ENCODE measurements at regions not wholly inside any gene's neighbourhood (a gene's known extent, or its start where the extent isn't known, plus 50 kb on each side); places are given as distances from the start of the nearest gene placed in this dataset.

GRCh38 chr18:43442571-43442970 lies 165.3 kb upstream of the SYT4 start:
- Histone ChIP-seq H3K9ac (ENCODE audit: insufficient read depth in 1 of 2, low read length in 2 of 2) (no peak overlapping the region), H3K9me3 (ENCODE audit: control insufficient read depth in 4 of 4, insufficient read depth in 3 of 4, low read length in 3 of 4) (peaks cover 0 to 10% (median 2%) of the 10 kb centered on the region in 4 donors), H3K4me3 (no peak overlapping the region), H3K27me3 (ENCODE audit: control insufficient read depth in 3 of 3, insufficient read depth in 3 of 3, low read length in 2 of 3) (no peaks in the 10 kb centered on the region), H3K36me3 (ENCODE audit: control insufficient read depth in 4 of 4, insufficient read depth in 4 of 4, low read length in 4 of 4) (no peaks in the 10 kb centered on the region), H3K4me1 (ENCODE audit: control insufficient read depth in 5 of 5, insufficient read depth in 5 of 5, low read length in 5 of 5) (no peaks in the 10 kb centered on the region), H3K27ac (ENCODE audit: low read depth in 1 of 2, low read length in 1 of 2) (no peak overlapping the region)
- DNase-seq (no peak), ATAC-seq (ENCODE audit: insufficient read depth, low FRiP score) (no peak)
- 70 to 85% methylated on average over 1 of the region's 1 CpG for WGBS, 2 donors
- TF ChIP-seq, protein P1, sequence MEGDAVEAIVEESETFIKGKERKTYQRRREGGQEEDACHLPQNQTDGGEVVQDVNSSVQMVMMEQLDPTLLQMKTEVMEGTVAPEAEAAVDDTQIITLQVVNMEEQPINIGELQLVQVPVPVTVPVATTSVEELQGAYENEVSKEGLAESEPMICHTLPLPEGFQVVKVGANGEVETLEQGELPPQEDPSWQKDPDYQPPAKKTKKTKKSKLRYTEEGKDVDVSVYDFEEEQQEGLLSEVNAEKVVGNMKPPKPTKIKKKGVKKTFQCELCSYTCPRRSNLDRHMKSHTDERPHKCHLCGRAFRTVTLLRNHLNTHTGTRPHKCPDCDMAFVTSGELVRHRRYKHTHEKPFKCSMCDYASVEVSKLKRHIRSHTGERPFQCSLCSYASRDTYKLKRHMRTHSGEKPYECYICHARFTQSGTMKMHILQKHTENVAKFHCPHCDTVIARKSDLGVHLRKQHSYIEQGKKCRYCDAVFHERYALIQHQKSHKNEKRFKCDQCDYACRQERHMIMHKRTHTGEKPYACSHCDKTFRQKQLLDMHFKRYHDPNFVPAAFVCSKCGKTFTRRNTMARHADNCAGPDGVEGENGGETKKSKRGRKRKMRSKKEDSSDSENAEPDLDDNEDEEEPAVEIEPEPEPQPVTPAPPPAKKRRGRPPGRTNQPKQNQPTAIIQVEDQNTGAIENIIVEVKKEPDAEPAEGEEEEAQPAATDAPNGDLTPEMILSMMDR (IDR thresholded peaks at IDR 0.05; ENCODE audit: control extremely low read depth, extremely low read depth): no peak

DNA sequence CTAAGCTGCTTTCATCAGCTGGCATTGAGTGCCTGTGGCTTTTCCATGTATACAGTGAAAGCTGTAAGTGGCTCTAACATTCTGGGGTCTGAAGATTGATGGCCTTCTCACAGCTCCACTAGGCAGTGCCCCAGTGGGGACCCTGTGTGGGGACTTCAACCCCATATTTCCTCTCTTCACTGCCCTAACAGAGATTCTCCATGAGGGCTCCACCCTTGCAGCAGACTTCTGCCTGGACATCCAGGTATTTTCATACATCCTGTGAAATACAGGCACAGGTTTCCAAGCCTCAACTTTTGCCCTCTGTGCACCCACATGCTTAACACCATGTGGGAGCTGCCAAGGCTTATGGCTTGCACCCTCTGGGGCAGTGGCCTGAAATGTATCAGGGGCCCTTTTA lies 188.2 kb upstream of the SYT4 start:
- Histone ChIP-seq H3K36me3 (ENCODE audit: control insufficient read depth in 4 of 4, insufficient read depth in 4 of 4, low read length in 4 of 4) (no peaks in the 10 kb centered on the region), H3K9me3 (ENCODE audit: control insufficient read depth in 4 of 4, insufficient read depth in 3 of 4, low read length in 3 of 4) (peaks cover 0 to 9% (median 3%) of the 10 kb centered on the region in 4 donors), H3K27ac (ENCODE audit: low read depth in 1 of 2, low read length in 1 of 2) (no peak overlapping the region), H3K4me3 (no peak overlapping the region), H3K27me3 (ENCODE audit: control insufficient read depth in 3 of 3, insufficient read depth in 3 of 3, low read length in 2 of 3) (no peaks in the 10 kb centered on the region), H3K9ac (ENCODE audit: insufficient read depth in 1 of 2, low read length in 2 of 2) (no peak overlapping the region), H3K4me1 (ENCODE audit: control insufficient read depth in 5 of 5, insufficient read depth in 5 of 5, low read length in 5 of 5) (no peaks in the 10 kb centered on the region)
- DNase-seq (no peak), ATAC-seq (ENCODE audit: insufficient read depth, low FRiP score) (no peak)
- TF ChIP-seq, protein P1 (IDR thresholded peaks at IDR 0.05; ENCODE audit: control extremely low read depth, extremely low read depth): no peak

DNA sequence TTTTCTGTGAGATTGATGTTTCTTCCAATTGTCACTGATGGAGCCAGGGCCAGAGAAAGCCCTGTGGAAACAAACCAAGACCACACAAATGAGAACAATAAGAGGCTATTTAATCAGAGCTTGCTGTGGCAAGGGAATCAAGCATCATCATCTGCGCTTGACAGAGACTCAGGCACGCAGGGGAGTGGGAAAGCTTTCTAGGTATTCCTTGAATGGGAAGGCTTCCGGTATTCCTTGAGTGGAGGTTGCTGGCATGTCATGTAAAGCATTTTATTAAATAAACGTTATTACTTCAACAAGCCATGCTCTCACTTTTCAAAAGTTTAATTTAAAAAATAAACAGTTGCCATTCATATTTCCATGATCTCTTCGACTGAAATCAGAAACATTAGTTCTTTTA lies 194.6 kb upstream of the SYT4 start:
- H3K27ac ChIP-seq (ENCODE audit: low read depth in 1 of 2, low read length in 1 of 2): no peak overlapping the region
- 64 to 82% methylated on average over 5 of the region's 5 CpGs for WGBS, 2 donors
- no peak overlapping the region for H3K9ac ChIP-seq (ENCODE audit: insufficient read depth in 1 of 2, low read length in 2 of 2)
- no peaks in the 10 kb centered on the region for H3K36me3 ChIP-seq (ENCODE audit: control insufficient read depth in 4 of 4, insufficient read depth in 4 of 4, low read length in 4 of 4)
- no peak overlapping the region for H3K4me3 ChIP-seq
- H3K27me3 ChIP-seq (ENCODE audit: control insufficient read depth in 3 of 3, insufficient read depth in 3 of 3, low read length in 2 of 3): peaks cover 0 to 2% (median 0%) of the 10 kb centered on the region in 3 donors
- H3K4me1 ChIP-seq (ENCODE audit: control insufficient read depth in 5 of 5, insufficient read depth in 5 of 5, low read length in 5 of 5): no peaks in the 10 kb centered on the region
- DNase-seq: no peak
- no peaks in the 10 kb centered on the region for H3K9me3 ChIP-seq (ENCODE audit: control insufficient read depth in 4 of 4, insufficient read depth in 3 of 4, low read length in 3 of 4)
- TF ChIP-seq, protein P1 (IDR thresholded peaks at IDR 0.05; ENCODE audit: control extremely low read depth, extremely low read depth): no peak
- no peak for ATAC-seq (ENCODE audit: insufficient read depth, low FRiP score)

- no peak overlapping the region for H3K27ac ChIP-seq (ENCODE audit: low read depth in 1 of 2, low read length in 1 of 2)
- 74 to 79% methylated on average over 3 of the region's 3 CpGs for WGBS, 2 donors
- no peak overlapping the region for H3K4me3 ChIP-seq
- no peaks in the 10 kb centered on the region for H3K9me3 ChIP-seq (ENCODE audit: control insufficient read depth in 4 of 4, insufficient read depth in 3 of 4, low read length in 3 of 4)
- TF ChIP-seq, protein P1 (IDR thresholded peaks at IDR 0.05; ENCODE audit: control extremely low read depth, extremely low read depth): no peak
- H3K27me3 ChIP-seq (ENCODE audit: control insufficient read depth in 3 of 3, insufficient read depth in 3 of 3, low read length in 2 of 3): no peaks in the 10 kb centered on the region
- DNase-seq (no peak), ATAC-seq (ENCODE audit: insufficient read depth, low FRiP score) (no peak)
- H3K9ac ChIP-seq (ENCODE audit: insufficient read depth in 1 of 2, low read length in 2 of 2): no peak overlapping the region
- no peaks in the 10 kb centered on the region for H3K4me1 ChIP-seq (ENCODE audit: control insufficient read depth in 5 of 5, insufficient read depth in 5 of 5, low read length in 5 of 5)
- no peaks in the 10 kb centered on the region for H3K36me3 ChIP-seq (ENCODE audit: control insufficient read depth in 4 of 4, insufficient read depth in 4 of 4, low read length in 4 of 4)
Measured at GRCh38 chr18:43481069-43481468, 203.8 kb upstream of the SYT4 start.

All from lung (tissue), 11 donors.